ENCODE measurements at regions not wholly inside any gene's neighbourhood (a gene's known extent, or its start where the extent isn't known, plus 50 kb on each side); places are given as distances from the start of the nearest gene placed in this dataset.
"Not testable (repeated sequence)": the region's sequence is repeated elsewhere in the genome, so short reads cannot be mapped to it uniquely, and the experiment has no call there.

- Histone ChIP-seq H3K4me1 (no peaks in the 10 kb centered on the region), H3K4me3 (no peak overlapping the region), H3K36me3 (no peaks in the 10 kb centered on the region), H3K27ac (no peak overlapping the region), H3K27me3 (peaks cover 0 to 25% (median 4%) of the 10 kb centered on the region in 7 donors), H3K9me3 (peaks cover 0 to 6% (median 0%) of the 10 kb centered on the region in 11 donors)
- no peak for ATAC-seq
- TF ChIP-seq CTCF (IDR thresholded peaks at IDR 0.05) = no peak
- intact Hi-C loops (cut with DNase I) = no loop called here
- DNase-seq = no peak
Measured at GRCh38 chr1:30461640-30462039, 261.7 kb downstream of the MATN1 start.

GRCh38 chr1:30460661-30461060, 262.7 kb downstream of the MATN1 start:
- TF ChIP-seq CTCF (IDR thresholded peaks at IDR 0.05) = no peak
- ATAC-seq (no peak), DNase-seq (no peak)
- intact Hi-C loops (cut with DNase I) = no loop called here
- Histone ChIP-seq H3K4me1 (no peaks in the 10 kb centered on the region), H3K4me3 (no peak overlapping the region), H3K9me3 (peaks cover 0 to 6% (median 0%) of the 10 kb centered on the region in 11 donors), H3K27ac (no peak overlapping the region), H3K36me3 (no peaks in the 10 kb centered on the region), H3K27me3 (peaks cover 0 to 18% (median 4%) of the 10 kb centered on the region in 7 donors)
- 35 to 39% methylated on average over 1 of the region's 1 CpG for WGBS, 2 donors

GRCh38 chr1:30458730-30459485, 264.5 kb downstream of the MATN1 start:
- H3K4me3 ChIP-seq; H3K27ac ChIP-seq; H3K36me3 ChIP-seq; intact Hi-C loops (cut with DNase I); H3K9me3 ChIP-seq; ATAC-seq; DNase-seq; H3K4me1 ChIP-seq: not testable (repeated sequence)
- WGBS, 2 donors = 87 to 88% methylated on average over 13 of the region's 13 CpGs
- H3K27me3 ChIP-seq = peaks cover 0 to 17% (median 3%) of the 10 kb centered on the region in 7 donors

GRCh38 chr1:30452925-30453324, 270.5 kb downstream of the MATN1 start:
- no peaks in the 10 kb centered on the region for H3K4me1 ChIP-seq
- no peak overlapping the region for H3K4me3 ChIP-seq
- TF ChIP-seq CTCF (IDR thresholded peaks at IDR 0.05) = no peak
- intact Hi-C loops (cut with DNase I) = no loop called here
- ATAC-seq (no peak), DNase-seq (no peak)
- no peak overlapping the region for H3K27ac ChIP-seq
- peaks cover 0 to 3% (median 0%) of the 10 kb centered on the region in 11 donors for H3K9me3 ChIP-seq
- H3K27me3 ChIP-seq = no peaks in the 10 kb centered on the region
- WGBS, 2 donors = 92% methylated on average over 2 of the region's 2 CpGs
- H3K36me3 ChIP-seq = no peaks in the 10 kb centered on the region

- H3K27ac ChIP-seq = no peak overlapping the region
- no peaks in the 10 kb centered on the region for H3K9me3 ChIP-seq
- intact Hi-C loops (cut with DNase I) = no loop called here
- H3K36me3 ChIP-seq = no peaks in the 10 kb centered on the region
- DNase-seq (no peak), ATAC-seq (no peak)
- H3K27me3 ChIP-seq = no peaks in the 10 kb centered on the region
- 41 to 78% methylated on average over 2 of the region's 2 CpGs for WGBS, 2 donors
- no peaks in the 10 kb centered on the region for H3K4me1 ChIP-seq
- no peak overlapping the region for H3K4me3 ChIP-seq
- TF ChIP-seq CTCF (IDR thresholded peaks at IDR 0.05) = no peak
Measured at GRCh38 chr1:30452170-30452569, 271.2 kb downstream of the MATN1 start.

All from heart right ventricle (tissue), 16 donors.